HG03139 (cell line): ENCODE measurements at regions not wholly inside any gene's neighbourhood (a gene's known extent, or its start where the extent isn't known, plus 50 kb on each side); places are given as distances from the start of the nearest gene placed in this dataset.
"Not testable (repeated sequence)": the region's sequence is repeated elsewhere in the genome, so short reads cannot be mapped to it uniquely, and the experiment has no call there.

Experiments
- ATAC-seq: cut with Tn5 transposase; IDR thresholded peaks from one replicate; pipeline ENCODE4 v1.9.1; 2021; ENCODE audit not compliant: unreplicated experiment

GRCh38 chr7:69189406-69189805 lies 408.9 kb upstream of the AUTS2 start:
- ATAC-seq = no peak

DNA sequence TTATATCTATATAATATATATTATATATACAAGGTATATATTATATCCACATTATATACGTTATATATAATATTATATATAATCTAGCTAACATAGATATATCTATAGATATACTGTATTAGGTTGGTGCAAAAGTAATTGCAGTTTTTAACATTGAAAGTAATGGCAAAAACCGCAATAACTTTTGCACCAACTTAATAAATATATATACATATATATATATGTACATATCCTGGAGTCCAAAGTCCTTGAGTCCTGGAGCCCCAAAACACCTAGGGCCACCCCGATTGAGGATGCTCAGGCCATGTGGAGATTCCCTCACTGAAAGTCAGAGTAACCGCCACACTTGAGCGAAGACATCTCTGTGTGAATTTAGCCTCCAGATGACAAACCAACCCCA lies 408.2 kb upstream of the AUTS2 start:
- ATAC-seq = no peak

- no peak for ATAC-seq
Observed at GRCh38 chr7:69190763-69191162, 407.5 kb upstream of the AUTS2 start.

GRCh38 chr7:69192134-69192533 lies 406.1 kb upstream of the AUTS2 start:
- no peak for ATAC-seq

GRCh38 chr7:69193061-69193460 lies 405.2 kb upstream of the AUTS2 start:
- no peak for ATAC-seq

GRCh38 chr7:69196593-69196992 lies 401.7 kb upstream of the AUTS2 start:
- no peak for ATAC-seq

GRCh38 chr7:69198250-69198649 lies 400.0 kb upstream of the AUTS2 start:
- ATAC-seq = no peak

DNA sequence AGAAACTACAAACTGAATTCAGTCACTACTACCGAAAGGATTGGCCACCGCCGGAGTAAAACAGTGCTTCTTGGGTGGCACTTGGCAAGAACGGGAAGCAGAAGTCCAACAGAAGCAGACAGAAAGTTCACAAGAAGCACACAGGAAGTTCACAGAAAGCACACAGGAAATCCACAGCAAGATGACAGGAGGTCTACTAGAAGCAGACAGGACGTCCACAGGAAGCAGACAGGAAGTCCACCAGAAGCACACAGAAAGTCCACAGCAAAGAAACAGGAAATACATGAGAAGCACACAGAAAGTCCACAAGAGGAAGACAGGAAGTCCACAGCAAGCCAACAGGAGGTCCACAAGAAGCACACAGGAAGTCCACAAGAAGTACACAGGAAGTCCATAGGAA lies 399.2 kb upstream of the AUTS2 start:
- ATAC-seq = no peak

GRCh38 chr7:69199661-69200060 lies 398.6 kb upstream of the AUTS2 start:
- ATAC-seq = no peak

- ATAC-seq = no peak
Observed at GRCh38 chr7:69203871-69204270, 394.4 kb upstream of the AUTS2 start.

- no peak for ATAC-seq
Observed at GRCh38 chr7:69204943-69205342, 393.3 kb upstream of the AUTS2 start.

- no peak for ATAC-seq
Observed at GRCh38 chr7:69205581-69205980, 392.7 kb upstream of the AUTS2 start.

- no peak for ATAC-seq
Observed at GRCh38 chr7:69208276-69208675, 390.0 kb upstream of the AUTS2 start.

DNA sequence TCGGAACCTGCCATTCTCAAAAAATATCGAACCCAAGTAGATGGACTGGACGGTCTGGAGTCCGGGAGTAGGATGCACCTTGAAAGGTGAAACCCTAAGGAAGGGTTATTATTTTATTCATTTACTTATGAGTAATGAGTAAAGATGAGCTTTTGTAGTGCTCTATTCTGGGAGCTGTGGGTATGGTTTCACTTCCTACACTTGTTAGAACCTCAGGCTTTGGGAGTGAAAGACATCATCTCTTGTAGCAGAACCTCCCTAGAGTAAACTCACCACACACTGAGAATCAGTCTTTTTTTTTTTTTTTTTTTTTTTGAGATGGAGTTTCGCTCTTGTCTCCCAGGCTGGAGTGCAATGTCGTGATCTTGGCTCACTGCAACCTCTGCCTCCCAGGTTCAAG lies 389.4 kb upstream of the AUTS2 start:
- no peak for ATAC-seq

DNA sequence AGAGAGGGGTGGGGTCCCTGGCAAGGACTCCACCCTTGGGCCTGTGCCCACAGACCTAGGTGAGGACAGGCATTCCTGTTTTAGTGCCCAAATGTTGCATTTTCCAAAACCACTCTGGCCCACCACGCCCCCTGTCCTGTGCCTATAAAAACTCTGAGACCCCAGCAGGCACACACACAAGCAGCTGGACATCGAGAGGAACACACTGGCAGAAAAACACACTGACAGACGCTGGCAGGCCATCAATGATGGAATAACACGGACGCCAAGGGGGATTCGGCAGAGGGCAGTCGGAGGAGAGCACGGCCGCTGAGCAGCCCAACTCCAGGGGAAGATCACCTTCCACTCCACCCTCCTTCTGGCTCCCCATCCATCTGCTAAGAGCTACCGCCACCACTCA lies 386.9 kb upstream of the AUTS2 start:
- no peak for ATAC-seq

- no peak for ATAC-seq
Observed at GRCh38 chr7:69211739-69212138, 386.5 kb upstream of the AUTS2 start.

GRCh38 chr7:69213878-69214277 lies 384.4 kb upstream of the AUTS2 start:
- ATAC-seq = no peak

DNA sequence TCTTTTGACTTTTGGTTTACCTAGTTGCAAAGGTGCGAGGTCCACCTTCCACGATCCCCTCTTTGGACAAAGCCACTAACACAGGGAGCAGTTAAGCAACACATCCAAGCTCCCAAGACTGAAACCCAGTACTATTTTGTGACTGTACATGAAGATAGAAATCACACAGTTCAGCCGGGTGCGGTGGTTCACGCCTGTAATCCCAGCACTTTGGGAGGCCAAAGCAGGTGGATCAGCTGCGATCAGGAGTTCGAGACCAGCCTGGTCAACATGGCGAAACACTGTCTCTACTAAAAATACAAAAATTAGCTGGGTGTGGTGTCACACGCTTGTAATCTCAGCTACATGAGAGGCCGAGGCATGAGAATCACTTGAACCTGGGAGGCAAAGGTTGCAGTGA lies 382.8 kb upstream of the AUTS2 start:
- ATAC-seq = not testable (repeated sequence)

DNA sequence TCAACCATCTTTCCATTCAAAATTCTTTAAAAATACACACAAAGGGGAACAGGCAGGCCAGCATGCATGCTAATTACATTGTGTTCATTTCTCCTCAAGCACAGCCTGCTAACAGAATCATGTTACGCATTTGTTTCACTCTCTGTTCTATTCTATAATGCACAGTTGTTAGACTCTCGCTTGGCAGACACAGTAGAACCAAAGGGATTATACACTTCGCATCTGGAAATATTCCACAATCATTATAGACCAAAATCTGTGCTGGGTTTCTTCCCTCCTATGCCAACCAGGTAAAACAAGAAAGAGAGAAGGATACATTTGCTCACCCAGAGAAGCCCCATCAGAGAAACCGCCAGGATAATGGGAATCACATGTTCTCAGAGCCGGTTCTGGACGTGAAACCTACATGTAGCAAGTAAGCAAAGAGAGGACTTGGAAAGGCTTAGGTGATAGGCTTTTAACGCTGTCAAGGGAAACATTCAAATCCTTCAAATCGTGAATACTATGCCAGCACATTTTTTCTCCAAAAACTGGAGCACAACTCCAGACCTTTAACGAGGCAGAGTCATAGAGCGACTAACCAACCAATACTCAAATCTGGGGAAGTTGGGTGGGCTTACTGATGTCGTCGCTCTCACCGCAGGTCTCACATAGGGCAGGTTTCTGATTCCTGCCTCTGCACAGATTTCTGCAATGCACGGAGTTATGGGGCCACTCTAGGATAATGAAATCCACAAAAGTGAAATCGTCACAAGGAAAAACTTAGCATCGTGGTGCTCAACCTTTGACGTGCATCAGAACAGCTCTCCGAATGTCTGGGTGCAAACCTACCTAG lies 380.5 kb upstream of the AUTS2 start:
- ATAC-seq = no peak

DNA sequence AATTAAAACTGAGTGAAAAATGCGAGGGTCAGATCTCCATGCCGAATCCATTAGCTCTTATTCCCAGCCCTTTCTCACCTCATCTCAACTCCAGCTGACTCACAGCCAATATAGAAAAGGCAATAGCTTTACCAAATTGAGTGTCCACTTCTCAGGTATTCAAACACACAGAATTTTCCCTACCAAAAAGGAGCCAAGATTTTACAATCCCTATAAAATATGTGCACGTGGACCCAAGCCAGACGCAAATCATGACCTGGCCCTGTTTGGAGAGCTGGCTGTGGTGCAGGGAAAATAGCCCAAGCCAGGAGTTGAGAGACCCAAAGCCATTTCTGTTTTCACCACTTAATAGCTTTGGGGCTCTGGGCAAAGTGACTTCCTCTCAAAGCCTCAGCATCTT lies 379.7 kb upstream of the AUTS2 start:
- no peak for ATAC-seq

DNA sequence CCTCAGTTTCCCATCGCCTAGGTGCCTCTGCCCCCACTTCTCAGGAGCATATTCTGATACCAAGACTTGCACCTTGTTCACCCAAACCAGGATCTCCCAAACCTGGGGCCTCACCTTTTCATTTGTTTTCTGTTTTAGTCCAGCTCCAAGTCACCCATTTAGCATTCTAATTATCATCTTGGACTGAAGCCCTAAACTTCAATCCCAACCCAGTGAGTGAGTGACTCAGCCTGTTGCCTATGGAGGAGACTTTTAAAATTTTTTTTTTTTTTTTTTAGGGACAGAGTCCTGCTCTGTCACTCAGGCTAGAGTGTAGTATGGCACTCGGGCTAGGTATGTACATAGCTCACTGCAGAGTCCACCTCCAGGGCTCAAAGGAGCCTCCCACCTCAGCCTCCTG lies 378.9 kb upstream of the AUTS2 start:
- no peak for ATAC-seq

DNA sequence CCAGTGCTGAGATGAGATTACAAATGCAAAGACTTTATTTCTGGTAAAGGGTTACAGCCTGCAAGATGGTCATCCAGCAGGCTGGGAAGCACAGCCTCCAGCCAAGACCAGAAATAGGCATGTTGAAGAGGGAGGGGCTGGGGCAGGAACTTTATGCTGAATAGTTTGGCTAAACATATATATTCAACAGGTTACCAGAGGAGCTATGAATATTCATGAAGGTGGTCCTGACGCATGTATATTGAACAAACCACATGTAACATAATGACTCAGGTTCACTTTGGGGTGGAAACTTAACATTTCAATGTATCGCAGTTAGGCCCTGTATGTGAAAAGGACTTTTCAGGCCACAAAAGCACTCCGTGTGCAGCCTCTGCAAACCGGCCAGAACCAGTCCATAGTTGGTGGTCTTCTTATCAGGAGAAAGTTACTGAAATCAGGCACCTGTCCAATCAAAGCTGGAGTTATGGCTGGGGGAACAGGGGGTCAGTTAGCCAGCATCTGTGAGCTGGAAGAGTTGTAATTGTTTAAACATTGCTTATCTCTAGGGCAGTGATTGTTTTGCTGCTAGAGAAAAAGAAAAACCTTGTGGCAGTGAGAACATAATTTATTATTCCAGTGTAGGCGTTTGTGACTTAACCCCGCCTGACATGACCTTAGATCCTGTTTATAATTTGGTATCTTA lies 372.9 kb upstream of the AUTS2 start:
- no peak for ATAC-seq
